Skeletal muscle cell (primary cell): ENCODE measurements at regions not wholly inside any gene's neighbourhood (a gene's known extent, or its start where the extent isn't known, plus 50 kb on each side); places are given as distances from the start of the nearest gene placed in this dataset.
"Not testable (repeated sequence)": the region's sequence is repeated elsewhere in the genome, so short reads cannot be mapped to it uniquely, and the experiment has no call there.

Experiments
- DNase-seq: peaks from one replicate; pipeline ENCODE4 v3.0.0-alpha.2; 2010; ENCODE audit warnings: low read depth
- H3K4me3 ChIP-seq: 2 replicates; pipeline ENCODE4 v1.5.1; 2011; ENCODE audit warnings: low read depth, mild to moderate bottlenecking, control low read depth, low read length, moderate library complexity

DNA sequence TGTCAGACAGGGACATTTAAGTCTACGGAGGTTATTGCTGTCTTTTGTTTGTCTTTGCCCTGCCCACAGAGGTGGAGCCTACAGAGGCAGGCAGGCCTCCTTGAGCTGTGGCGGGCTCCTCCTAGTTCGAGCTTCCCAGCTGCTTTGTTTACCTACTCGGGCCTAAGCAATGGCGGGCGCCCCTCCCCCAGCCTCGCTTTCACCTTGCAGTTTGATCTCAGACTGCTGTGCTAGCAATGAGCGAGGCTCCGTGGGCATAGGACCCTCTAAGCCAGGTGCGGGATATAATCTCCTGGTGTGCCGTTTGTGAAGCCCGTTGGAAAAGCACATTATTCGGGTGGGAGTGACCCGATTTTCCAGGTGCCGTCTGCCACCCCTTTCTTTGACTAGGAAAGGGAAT lies 125.0 kb downstream of the PRL start:
- DNase-seq, H3K4me3 ChIP-seq: not testable (repeated sequence)

- H3K4me3 ChIP-seq, result no peak overlapping the region
- DNase-seq, result no peak
These were observed 123.5 kb downstream of the PRL start for GRCh38 chr6:22173311-22173710.

DNA sequence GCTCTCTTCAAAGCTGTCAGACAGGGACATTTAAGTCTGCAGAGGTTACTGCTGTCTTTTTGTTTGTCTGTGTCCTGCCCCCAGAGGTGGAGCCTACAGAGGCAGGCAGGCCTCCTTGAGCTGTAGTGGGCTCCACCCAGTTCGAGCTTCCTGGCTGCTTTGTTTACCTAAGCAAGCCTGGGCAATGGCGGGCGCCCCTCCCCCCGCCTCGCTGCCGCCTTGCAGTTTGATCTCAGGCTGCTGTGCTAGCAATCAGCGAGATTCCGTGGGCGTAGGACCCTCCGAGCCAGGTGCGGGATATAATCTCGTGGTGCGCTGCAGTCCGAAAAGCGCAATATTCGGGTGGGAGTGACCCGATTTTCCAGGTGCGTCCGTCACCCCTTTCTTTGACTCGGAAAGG lies 116.6 kb downstream of the PRL start:
- not testable (repeated sequence) for DNase-seq, H3K4me3 ChIP-seq

GRCh38 chr6:22184371-22184770 lies 112.5 kb downstream of the PRL start:
- no peak overlapping the region for H3K4me3 ChIP-seq
- DNase-seq, result no peak

- no peak overlapping the region for H3K4me3 ChIP-seq
- DNase-seq, result no peak
These were observed 106.9 kb downstream of the PRL start for GRCh38 chr6:22189946-22190345.

DNA sequence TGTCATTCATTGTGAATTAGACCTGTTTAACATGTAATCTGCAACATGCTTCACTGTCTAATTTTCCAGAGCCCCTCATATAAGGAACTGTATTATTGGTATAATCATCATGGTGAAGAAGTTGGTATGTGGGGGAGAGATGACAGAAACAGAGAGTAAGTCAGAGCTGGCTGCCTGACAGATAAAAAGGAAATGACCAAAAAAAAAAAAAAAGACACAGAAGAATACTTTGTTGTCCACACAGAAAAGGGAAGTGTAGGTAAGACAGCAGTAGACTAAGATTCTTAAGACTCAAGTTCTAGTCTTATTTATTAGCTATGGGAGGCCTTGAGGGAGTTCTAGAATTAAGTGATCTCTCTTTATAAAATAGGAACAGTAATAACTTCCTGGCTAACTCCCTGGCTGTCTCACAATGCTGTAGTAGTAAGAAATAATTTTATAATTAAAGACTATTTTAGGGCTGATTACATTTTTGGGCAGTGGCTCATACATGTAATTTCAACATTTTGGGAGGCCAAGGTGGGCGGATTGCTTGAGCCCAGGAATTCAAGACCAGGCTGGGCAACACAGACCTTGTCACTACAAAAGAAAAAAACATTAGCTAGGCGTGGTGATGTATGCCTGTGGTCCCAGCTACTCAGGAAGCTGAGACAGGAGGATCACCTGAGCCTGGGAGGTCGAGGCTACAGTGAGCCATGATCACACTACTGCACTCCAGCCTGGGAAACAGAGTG lies 102.5 kb downstream of the PRL start:
- no peak for DNase-seq
- H3K4me3 ChIP-seq, result no peak overlapping the region

DNA sequence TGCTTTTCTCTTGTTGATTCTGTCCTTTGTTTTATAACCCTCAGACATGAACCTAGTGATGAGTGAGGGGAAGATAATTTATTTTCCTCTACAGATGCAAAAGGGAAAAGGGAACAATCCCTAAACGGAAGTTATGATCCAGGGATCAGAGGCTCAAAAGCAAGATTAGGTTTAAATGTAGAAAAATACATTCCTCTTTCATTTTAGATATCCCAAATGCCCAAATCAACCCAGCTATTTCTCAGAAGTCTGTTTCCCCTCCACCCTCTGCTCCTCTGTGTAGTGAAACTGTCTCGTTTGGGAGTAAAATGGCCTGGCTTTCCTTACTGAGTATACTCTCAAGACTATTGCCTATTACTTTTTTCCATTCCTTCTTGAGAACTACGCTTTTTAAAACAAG lies 97.1 kb downstream of the PRL start:
- no peak for DNase-seq
- H3K4me3 ChIP-seq, result no peak overlapping the region

DNA sequence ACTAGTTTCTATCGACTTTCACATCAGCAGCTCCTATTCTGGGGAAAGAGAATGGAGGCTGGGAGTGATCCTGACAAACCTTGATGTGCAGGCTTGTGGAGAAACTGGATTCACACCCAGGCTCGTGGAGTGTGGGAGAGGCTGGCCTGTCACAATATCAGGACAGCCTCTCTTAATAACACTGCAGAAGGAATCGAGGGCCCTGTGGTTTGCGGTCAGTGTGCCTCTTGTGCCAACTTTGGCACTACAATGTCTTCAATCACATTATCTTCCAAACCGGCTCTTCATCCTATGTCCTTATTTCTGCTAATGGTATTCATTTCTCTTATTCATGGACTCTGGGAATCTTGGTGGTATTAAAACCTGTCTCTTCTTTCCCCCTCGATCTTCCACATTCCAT lies 92.7 kb downstream of the PRL start:
- no peak overlapping the region for H3K4me3 ChIP-seq
- DNase-seq, result no peak

DNA sequence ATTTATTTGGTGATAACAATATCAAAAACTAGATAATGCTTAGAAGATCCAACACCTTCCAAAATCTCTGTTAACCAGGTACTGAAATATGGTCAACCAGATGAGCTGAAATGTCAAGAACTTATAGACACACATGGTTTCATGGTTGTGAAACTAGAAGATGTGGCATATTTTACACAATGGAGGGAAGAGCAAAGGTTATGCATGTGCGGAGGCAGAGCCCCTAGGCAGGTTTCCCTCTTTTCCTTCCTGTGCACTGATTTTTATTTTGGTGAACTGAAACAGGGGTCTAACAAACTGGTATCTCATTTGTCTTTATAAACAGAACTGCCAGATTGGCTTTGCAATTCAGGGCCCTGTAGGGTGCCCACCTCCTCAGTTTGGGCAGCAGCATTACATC lies 91.6 kb downstream of the PRL start:
- no peak overlapping the region for H3K4me3 ChIP-seq
- DNase-seq, result no peak

GRCh38 chr6:22206106-22206505 lies 90.7 kb downstream of the PRL start:
- H3K4me3 ChIP-seq, result no peak overlapping the region
- DNase-seq, result no peak

DNA sequence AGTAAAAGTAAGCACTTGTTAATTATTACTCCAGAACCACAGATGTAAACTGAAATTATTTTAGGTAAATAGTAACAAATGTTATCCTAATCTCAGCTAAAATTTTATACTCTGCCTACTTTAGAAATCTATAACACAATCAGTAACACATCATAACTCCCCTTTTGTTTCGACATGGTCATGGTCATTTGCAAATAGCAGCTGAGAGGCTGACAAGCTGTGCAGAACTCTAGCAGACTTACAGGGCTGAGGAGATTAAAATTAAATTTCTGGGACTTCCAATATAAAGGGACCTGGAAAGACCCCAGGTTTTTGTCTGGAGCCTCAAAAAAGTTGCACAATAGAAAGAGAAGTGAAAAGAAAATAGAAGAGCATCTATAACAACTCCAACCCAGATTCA lies 88.8 kb downstream of the PRL start:
- DNase-seq, result no peak
- H3K4me3 ChIP-seq, result no peak overlapping the region

GRCh38 chr6:22214314-22214713 lies 82.5 kb downstream of the PRL start:
- H3K4me3 ChIP-seq, result no peak overlapping the region
- no peak for DNase-seq

GRCh38 chr6:22215474-22215873 lies 81.4 kb downstream of the PRL start:
- not testable (repeated sequence) for DNase-seq, H3K4me3 ChIP-seq

DNA sequence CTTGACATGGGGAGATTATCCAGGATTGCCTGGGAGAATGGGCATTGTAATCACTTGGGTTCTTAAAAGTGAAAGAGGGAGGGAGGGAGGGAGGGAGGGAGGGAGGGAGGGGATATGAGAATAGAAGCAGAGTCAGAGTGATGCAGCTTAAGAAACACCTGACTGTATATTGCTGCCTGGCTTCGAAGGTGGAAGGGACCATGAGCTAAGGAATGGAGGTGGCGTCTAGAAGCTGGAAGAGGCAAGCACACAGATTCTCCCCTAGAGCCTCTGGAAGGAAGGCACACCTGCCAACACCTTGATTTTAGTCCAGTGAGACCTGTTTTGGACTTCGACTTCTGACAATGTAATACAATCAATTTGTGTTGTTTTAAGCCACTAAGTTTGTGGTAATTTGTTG lies 78.4 kb downstream of the PRL start:
- no peak for DNase-seq

GRCh38 chr6:22219925-22220324 lies 76.9 kb downstream of the PRL start:
- DNase-seq, result no peak
- no peak overlapping the region for H3K4me3 ChIP-seq

More for the DNA sequence above, 78.4 kb downstream of the PRL start:
- no peak overlapping the region for H3K4me3 ChIP-seq

DNA sequence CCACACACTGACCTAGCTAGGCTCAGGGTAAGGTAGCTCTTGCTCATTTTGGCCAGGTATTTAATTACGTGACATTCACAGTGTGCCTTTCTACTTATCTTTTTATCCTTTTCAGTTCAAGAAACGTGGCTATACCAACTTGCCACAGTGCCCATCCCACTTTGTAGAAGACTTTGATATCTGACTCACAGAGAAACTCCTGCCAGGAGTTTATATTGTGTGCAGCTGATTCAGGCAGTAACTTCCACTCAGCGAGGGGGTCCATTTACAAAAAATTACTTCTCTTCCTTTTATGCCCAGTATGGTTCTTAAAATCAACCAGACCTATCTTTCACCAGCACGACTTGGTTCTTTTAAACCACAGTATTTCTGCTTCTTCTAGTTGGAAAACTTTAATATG lies 75.6 kb downstream of the PRL start:
- no peak overlapping the region for H3K4me3 ChIP-seq
- DNase-seq, result no peak

GRCh38 chr6:22221630-22222029 lies 75.2 kb downstream of the PRL start:
- DNase-seq, result no peak
- no peak overlapping the region for H3K4me3 ChIP-seq

DNA sequence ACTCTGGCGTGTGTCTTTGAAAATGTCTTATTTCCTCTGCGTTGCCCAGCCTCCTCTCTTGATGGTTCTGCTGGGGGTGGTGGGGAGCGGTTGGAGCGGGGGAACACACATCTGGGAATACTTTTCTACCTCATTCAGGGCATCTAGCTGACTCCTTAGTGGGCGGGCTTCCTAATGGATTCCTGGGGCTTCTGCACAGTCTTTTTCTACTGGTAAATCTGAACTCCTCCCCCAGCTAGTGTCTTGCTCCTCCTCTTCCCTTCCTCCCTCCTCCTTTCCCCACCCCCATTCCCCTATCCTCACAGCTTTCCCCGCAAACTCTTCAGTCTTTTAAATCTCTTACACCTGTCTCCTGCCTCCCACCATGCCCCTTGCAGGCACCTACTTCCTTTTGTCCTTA lies 74.4 kb downstream of the PRL start:
- no peak for DNase-seq
- H3K4me3 ChIP-seq, result no peak overlapping the region

- no peak overlapping the region for H3K4me3 ChIP-seq
- DNase-seq, result no peak
These were observed 68.8 kb downstream of the PRL start for GRCh38 chr6:22227824-22228610.

DNA sequence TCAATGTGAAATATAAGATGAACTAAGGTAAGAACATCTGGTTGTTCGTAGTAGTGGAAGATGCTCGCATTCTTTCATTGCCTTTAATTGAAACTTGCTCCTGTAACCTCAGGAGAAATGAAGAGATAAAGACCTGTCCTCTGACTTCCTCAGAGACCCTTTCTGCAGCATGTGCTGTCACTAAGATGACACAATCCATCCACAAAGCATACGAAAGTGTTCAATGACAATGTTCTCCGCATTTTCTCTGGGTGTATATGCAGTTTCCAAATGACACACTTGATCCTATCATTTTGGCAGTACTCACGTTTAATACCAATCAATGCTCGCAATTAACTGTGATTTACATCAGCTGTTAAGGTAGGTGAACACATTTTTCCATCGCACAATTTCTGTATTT lies 65.8 kb downstream of the PRL start:
- DNase-seq, result no peak
- H3K4me3 ChIP-seq, result no peak overlapping the region

DNA sequence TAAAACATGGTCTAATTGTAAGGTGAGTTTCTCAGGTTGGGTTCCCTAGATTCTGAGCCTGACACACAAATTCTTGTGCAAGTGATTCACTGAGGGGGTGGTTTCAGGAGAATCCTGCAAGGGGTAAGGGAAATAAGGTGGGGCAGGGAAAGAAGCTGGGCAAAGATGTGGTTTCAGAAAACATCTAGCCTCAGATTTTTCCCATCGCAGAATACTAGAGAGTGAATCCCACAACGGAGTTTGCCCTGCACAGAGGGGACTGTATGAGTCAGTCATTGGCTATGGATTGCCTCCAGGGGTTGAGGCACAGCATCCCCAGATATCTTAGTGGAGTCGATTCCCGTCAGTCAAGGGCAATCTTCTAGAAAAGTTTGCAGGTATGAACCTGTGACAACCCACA lies 65.2 kb downstream of the PRL start:
- no peak for DNase-seq
- no peak overlapping the region for H3K4me3 ChIP-seq
